ENCODE measurements at regions not wholly inside any gene's neighbourhood (a gene's known extent, or its start where the extent isn't known, plus 50 kb on each side); places are given as distances from the start of the nearest gene placed in this dataset.

GRCh38 chr13:33934951-33935371 is 117.0 kb downstream of the RFC3 start:
- no peak overlapping the region for H3K4me3 Mint-ChIP-seq
- H3K27ac Mint-ChIP-seq, result no peak overlapping the region
- H3K4me1 ChIP-seq (ENCODE audit: insufficient read depth, low read length), result no peaks in the 10 kb centered on the region
- H3K36me3 ChIP-seq (ENCODE audit: insufficient read depth, low read length), result no peaks in the 10 kb centered on the region
- H3K27me3 Mint-ChIP-seq, result no peaks in the 10 kb centered on the region
- no peak for DNase-seq
- POLR2A ChIA-PET, result no interaction called here
- H3K27me3 ChIP-seq (ENCODE audit: insufficient read depth, low read length, poor library complexity, severe bottlenecking), result no peaks in the 10 kb centered on the region
- H3K9me3 ChIP-seq (ENCODE audit: low read length), result no peaks in the 10 kb centered on the region
- H3K4me3 ChIP-seq (ENCODE audit: low read length), result no peak overlapping the region
- H3K27ac ChIP-seq (ENCODE audit: low read depth, low read length), result no peak overlapping the region
- H3K9me3 Mint-ChIP-seq, result no peaks in the 10 kb centered on the region
- CTCF ChIA-PET, result no interaction called here
- H3K36me3 Mint-ChIP-seq, result no peaks in the 10 kb centered on the region
- H3K4me1 Mint-ChIP-seq, result no peaks in the 10 kb centered on the region

- ChIA-PET POLR2A (no interaction called here), CTCF (no interaction called here)
- H3K4me3 Mint-ChIP-seq, result no peak overlapping the region
- H3K27me3 ChIP-seq (ENCODE audit: insufficient read depth, low read length, poor library complexity, severe bottlenecking), result no peaks in the 10 kb centered on the region
- H3K4me1 Mint-ChIP-seq, result no peaks in the 10 kb centered on the region
- DNase-seq, result no peak
- no peak overlapping the region for H3K27ac ChIP-seq (ENCODE audit: low read depth, low read length)
- H3K27me3 Mint-ChIP-seq, result no peaks in the 10 kb centered on the region
- no peaks in the 10 kb centered on the region for H3K36me3 Mint-ChIP-seq
- no peaks in the 10 kb centered on the region for H3K9me3 ChIP-seq (ENCODE audit: low read length)
- H3K4me1 ChIP-seq (ENCODE audit: insufficient read depth, low read length), result no peaks in the 10 kb centered on the region
- no peak overlapping the region for H3K4me3 ChIP-seq (ENCODE audit: low read length)
- H3K36me3 ChIP-seq (ENCODE audit: insufficient read depth, low read length), result no peaks in the 10 kb centered on the region
- H3K9me3 Mint-ChIP-seq, result no peaks in the 10 kb centered on the region
- H3K27ac Mint-ChIP-seq, result peak overlapping the region in 1 of 8 donors; percentile 28
Observed at GRCh38 chr13:33935969-33936368, 118.0 kb downstream of the RFC3 start.

DNA sequence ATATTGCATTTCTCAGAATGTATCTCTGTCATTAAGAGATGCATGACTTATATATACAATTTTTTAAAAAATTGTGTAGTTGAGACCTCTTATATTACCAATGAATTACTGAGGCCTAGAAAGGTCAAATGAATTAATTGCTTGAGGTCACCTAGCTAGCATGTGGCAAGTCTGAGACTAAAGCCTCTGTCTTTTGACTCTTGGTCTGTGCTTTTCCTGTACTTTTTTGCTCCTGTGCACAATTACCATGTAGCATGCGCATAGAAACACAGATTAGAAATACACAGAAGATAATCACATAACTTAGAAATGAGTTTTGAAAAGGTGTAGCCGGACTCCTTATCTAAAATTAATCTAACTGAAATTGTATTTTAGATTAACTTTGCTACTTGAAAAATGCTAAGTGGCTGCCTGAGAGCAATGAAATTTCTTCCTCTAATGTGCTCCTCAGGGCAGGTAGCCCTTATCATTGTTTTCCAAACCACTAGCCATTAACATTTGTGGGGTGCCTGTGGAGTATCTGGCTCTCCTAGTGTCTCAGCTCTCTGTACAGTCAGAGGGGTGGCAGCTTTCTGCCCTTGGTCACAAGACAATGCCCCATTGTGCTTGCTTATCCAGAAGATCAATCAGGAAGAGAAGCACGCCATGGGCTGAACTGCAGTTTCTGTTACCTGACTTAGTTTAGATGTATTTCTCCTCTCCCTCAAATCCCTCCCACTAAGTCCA is 119.6 kb downstream of the RFC3 start:
- H3K4me1 Mint-ChIP-seq, result no peaks in the 10 kb centered on the region
- H3K27ac Mint-ChIP-seq, result no peak overlapping the region
- Histone ChIP-seq H3K36me3 (ENCODE audit: insufficient read depth, low read length) (no peaks in the 10 kb centered on the region), H3K4me1 (ENCODE audit: insufficient read depth, low read length) (no peaks in the 10 kb centered on the region), H3K9me3 (ENCODE audit: low read length) (no peaks in the 10 kb centered on the region), H3K27me3 (ENCODE audit: insufficient read depth, low read length, poor library complexity, severe bottlenecking) (no peaks in the 10 kb centered on the region), H3K27ac (ENCODE audit: low read depth, low read length) (no peak overlapping the region), H3K4me3 (ENCODE audit: low read length) (no peak overlapping the region)
- H3K4me3 Mint-ChIP-seq, result no peak overlapping the region
- H3K36me3 Mint-ChIP-seq, result no peaks in the 10 kb centered on the region
- DNase-seq, result no peak
- no peaks in the 10 kb centered on the region for H3K9me3 Mint-ChIP-seq
- H3K27me3 Mint-ChIP-seq, result no peaks in the 10 kb centered on the region
- CTCF ChIA-PET, result no interaction called here
- POLR2A ChIA-PET, result no interaction called here

GRCh38 chr13:33940256-33940655 is 122.3 kb downstream of the RFC3 start:
- peaks cover 0 to 1% (median 0%) of the 10 kb centered on the region in 5 donors for H3K9me3 Mint-ChIP-seq
- no peak for DNase-seq
- no peak overlapping the region for H3K27ac Mint-ChIP-seq
- ChIA-PET POLR2A (no interaction called here), CTCF (no interaction called here)
- no peak overlapping the region for H3K4me3 ChIP-seq (ENCODE audit: low read length)
- no peak overlapping the region for H3K4me3 Mint-ChIP-seq
- no peaks in the 10 kb centered on the region for H3K36me3 ChIP-seq (ENCODE audit: insufficient read depth, low read length)
- H3K4me1 ChIP-seq (ENCODE audit: insufficient read depth, low read length), result no peaks in the 10 kb centered on the region
- peaks cover 0 to 3% (median 0%) of the 10 kb centered on the region in 3 donors for H3K36me3 Mint-ChIP-seq
- no peaks in the 10 kb centered on the region for H3K27me3 ChIP-seq (ENCODE audit: insufficient read depth, low read length, poor library complexity, severe bottlenecking)
- H3K4me1 Mint-ChIP-seq, result no peaks in the 10 kb centered on the region
- H3K27me3 Mint-ChIP-seq, result no peaks in the 10 kb centered on the region
- no peak overlapping the region for H3K27ac ChIP-seq (ENCODE audit: low read depth, low read length)
- no peaks in the 10 kb centered on the region for H3K9me3 ChIP-seq (ENCODE audit: low read length)

DNA sequence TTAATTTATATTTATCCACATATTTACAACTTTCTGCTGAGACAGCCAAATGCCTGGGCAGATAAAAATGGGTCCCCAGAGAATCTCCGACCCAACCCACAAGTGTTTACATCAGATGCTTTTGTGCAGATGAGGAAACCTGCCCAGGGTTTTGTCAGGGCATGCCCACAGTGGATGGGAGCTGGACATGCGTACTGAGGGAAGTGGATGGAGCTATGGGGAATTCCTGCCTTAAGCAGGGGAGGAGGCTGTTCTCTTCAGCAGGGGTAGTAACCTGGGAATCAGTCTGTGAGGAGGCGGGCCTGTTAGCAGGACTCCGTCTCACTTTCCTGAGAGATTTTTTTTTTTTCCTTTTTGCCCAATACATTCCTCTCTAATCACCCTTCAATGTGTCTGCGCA is 122.9 kb downstream of the RFC3 start:
- Histone ChIP-seq H3K36me3 (ENCODE audit: insufficient read depth, low read length) (no peaks in the 10 kb centered on the region), H3K9me3 (ENCODE audit: low read length) (no peaks in the 10 kb centered on the region), H3K4me3 (ENCODE audit: low read length) (no peak overlapping the region), H3K27me3 (ENCODE audit: insufficient read depth, low read length, poor library complexity, severe bottlenecking) (no peaks in the 10 kb centered on the region), H3K4me1 (ENCODE audit: insufficient read depth, low read length) (no peaks in the 10 kb centered on the region), H3K27ac (ENCODE audit: low read depth, low read length) (no peak overlapping the region)
- no peak overlapping the region for H3K4me3 Mint-ChIP-seq
- ChIA-PET CTCF (no interaction called here), POLR2A (no interaction called here)
- H3K27me3 Mint-ChIP-seq, result no peaks in the 10 kb centered on the region
- H3K9me3 Mint-ChIP-seq, result peaks cover 0 to 1% (median 0%) of the 10 kb centered on the region in 5 donors
- DNase-seq, result no peak
- H3K36me3 Mint-ChIP-seq, result peaks cover 0 to 3% (median 0%) of the 10 kb centered on the region in 3 donors
- no peak overlapping the region for H3K27ac Mint-ChIP-seq
- no peaks in the 10 kb centered on the region for H3K4me1 Mint-ChIP-seq

GRCh38 chr13:33945477-33945876 is 127.5 kb downstream of the RFC3 start:
- no peaks in the 10 kb centered on the region for H3K4me1 Mint-ChIP-seq

DNA sequence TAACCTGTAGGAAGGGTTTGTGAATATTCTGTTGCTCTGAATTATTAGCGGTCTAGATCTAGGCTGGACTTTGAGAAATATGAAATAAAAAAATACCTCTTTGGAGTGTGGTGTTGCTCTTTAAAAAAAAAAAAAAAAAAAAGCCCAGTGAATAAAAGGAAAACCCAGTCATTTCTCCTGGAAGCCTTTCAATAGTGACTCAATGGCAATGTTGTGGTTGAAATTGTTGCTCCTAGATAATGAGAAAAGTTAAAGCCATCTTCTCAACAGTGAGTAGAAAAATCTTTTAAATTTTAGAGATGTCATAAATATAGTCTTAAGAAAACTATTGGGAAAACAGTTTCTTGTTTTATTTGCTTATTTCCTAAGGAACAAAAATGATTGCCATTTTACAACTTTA is 135.3 kb downstream of the RFC3 start:
- ChIA-PET POLR2A (no interaction called here), CTCF (no interaction called here)
- Mint-ChIP-seq H3K4me3 (no peak overlapping the region), H3K27ac (no peak overlapping the region), H3K27me3 (peaks cover 0 to 1% of the 10 kb centered on the region in 2 donors), H3K36me3 (no peaks in the 10 kb centered on the region), H3K4me1 (no peaks in the 10 kb centered on the region), H3K9me3 (peaks cover 0 to under 1% (median 0%) of the 10 kb centered on the region in 5 donors)
- H3K27ac ChIP-seq (ENCODE audit: low read depth, low read length), result no peak overlapping the region
- H3K36me3 ChIP-seq (ENCODE audit: insufficient read depth, low read length), result no peaks in the 10 kb centered on the region
- H3K4me3 ChIP-seq (ENCODE audit: low read length), result no peak overlapping the region
- no peak for DNase-seq
- no peaks in the 10 kb centered on the region for H3K4me1 ChIP-seq (ENCODE audit: insufficient read depth, low read length)
- no peaks in the 10 kb centered on the region for H3K27me3 ChIP-seq (ENCODE audit: insufficient read depth, low read length, poor library complexity, severe bottlenecking)
- H3K9me3 ChIP-seq (ENCODE audit: low read length), result no peaks in the 10 kb centered on the region

More at GRCh38 chr13:33945477-33945876, 127.5 kb downstream of the RFC3 start:
- no peaks in the 10 kb centered on the region for H3K9me3 ChIP-seq (ENCODE audit: low read length)
- Mint-ChIP-seq H3K27ac (no peak overlapping the region), H3K27me3 (no peaks in the 10 kb centered on the region), H3K9me3 (peaks cover 0 to 3% (median 0%) of the 10 kb centered on the region in 5 donors), H3K36me3 (peaks cover 0 to 3% (median 0%) of the 10 kb centered on the region in 3 donors), H3K4me3 (no peak overlapping the region)
- DNase-seq, result no peak
- H3K27ac ChIP-seq (ENCODE audit: low read depth, low read length), result no peak overlapping the region
- CTCF ChIA-PET, result no interaction called here
- no peak overlapping the region for H3K4me3 ChIP-seq (ENCODE audit: low read length)
- POLR2A ChIA-PET, result no interaction called here
- H3K27me3 ChIP-seq (ENCODE audit: insufficient read depth, low read length, poor library complexity, severe bottlenecking), result no peaks in the 10 kb centered on the region
- H3K36me3 ChIP-seq (ENCODE audit: insufficient read depth, low read length), result no peaks in the 10 kb centered on the region
- H3K4me1 ChIP-seq (ENCODE audit: insufficient read depth, low read length), result no peaks in the 10 kb centered on the region

- Histone ChIP-seq H3K27ac (ENCODE audit: low read depth, low read length) (no peak overlapping the region), H3K27me3 (ENCODE audit: insufficient read depth, low read length, poor library complexity, severe bottlenecking) (no peaks in the 10 kb centered on the region), H3K36me3 (ENCODE audit: insufficient read depth, low read length) (no peaks in the 10 kb centered on the region), H3K4me3 (ENCODE audit: low read length) (no peak overlapping the region), H3K4me1 (ENCODE audit: insufficient read depth, low read length) (no peaks in the 10 kb centered on the region), H3K9me3 (ENCODE audit: low read length) (no peaks in the 10 kb centered on the region)
- Mint-ChIP-seq H3K4me3 (no peak overlapping the region), H3K4me1 (no peaks in the 10 kb centered on the region), H3K27me3 (peaks cover 0 to 1% of the 10 kb centered on the region in 2 donors), H3K9me3 (no peaks in the 10 kb centered on the region), H3K27ac (no peak overlapping the region), H3K36me3 (no peaks in the 10 kb centered on the region)
- ChIA-PET POLR2A (no interaction called here), CTCF (no interaction called here)
- no peak for DNase-seq
Observed at GRCh38 chr13:33953781-33954180, 135.8 kb downstream of the RFC3 start.

All from CD8-positive, alpha-beta memory T cell (primary cell).